HG02610 (cell line): ENCODE measurements at regions not wholly inside any gene's neighbourhood (a gene's known extent, or its start where the extent isn't known, plus 50 kb on each side); places are given as distances from the start of the nearest gene placed in this dataset.
"Not testable (repeated sequence)": the region's sequence is repeated elsewhere in the genome, so short reads cannot be mapped to it uniquely, and the experiment has no call there.

Experiments
- ATAC-seq: cut with Tn5 transposase; IDR thresholded peaks from one replicate; pipeline ENCODE4 v1.9.1; 2021; ENCODE audit warnings: mild to moderate bottlenecking, moderate library complexity; ENCODE audit not compliant: unreplicated experiment

DNA sequence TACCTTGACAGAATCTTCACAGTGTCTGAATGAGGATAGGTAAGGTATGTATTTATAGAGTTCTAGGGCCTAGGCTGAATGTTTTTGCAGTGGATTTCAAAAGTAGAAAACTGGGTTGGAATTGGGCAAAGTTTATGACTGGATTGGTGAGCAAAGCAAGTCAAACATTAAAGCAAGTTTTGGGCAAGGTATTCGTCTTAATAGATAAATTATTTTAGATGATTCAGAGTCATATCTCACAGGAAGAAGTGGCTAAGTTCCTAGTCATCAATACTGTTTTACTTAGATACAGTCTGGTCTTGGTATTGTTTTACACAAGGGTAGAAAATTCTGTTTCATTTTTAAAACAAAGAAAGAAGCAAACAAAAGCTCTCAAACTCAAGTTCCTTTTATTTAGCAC, 284.1 kb upstream of the EPHA7 start:
- ATAC-seq: no peak

DNA sequence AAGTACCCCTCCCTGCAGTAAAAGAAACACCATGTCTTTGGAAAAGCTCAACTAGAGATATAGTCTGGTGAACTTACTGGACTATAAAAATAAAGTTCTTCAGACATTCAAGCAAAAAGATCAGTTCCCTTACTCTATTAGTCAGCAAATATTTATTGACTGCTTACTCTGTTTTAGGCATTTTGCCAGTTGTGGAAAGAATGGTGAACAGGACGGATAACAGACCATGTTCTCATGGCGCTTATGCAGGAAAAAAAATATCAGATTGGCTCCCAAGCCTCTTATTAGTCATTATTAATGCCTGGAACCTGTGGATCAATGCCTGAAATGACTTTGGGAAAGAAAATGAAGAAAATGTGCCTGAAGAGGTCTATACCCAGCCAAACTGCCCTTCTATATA, 282.2 kb upstream of the EPHA7 start:
- no peak for ATAC-seq

DNA sequence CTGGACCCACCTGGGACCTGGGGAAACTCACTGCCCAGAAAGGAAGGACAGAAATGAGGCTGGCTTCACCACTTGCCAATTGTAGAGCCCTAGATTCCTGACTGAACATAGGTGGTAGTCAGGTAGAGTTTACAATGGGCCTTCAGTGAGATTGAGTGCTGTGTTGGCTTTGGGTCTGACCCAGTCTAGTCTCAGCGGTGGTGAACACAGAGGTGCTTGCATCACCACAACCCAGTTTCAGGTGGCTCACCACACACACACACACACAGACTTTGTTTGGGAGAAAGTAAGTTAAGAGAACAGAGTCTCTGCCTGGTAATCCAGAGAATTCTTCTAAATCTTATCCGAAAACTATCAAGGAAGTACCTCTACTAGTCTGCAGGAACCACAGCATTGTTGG, 266.1 kb upstream of the EPHA7 start:
- no peak for ATAC-seq

DNA sequence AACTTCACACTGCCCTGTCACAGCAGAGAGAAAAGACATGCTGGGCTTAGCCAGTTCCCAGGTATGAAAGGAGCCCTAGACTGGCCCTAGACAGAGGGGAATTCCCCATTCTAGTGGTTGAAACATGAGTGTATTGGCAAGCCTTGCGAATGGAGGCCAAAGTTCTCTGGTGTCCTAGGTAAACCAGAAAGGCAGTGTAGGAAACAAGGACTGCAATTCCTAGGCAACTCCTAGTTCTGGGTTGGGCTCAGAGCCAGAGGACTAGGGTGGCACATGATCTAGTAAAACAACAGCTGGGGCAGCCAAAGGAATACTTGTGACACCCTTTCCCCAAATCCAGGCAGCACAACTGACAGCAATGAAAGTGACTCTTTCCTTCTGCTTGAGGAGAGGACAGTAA, 265.0 kb upstream of the EPHA7 start:
- no peak for ATAC-seq

DNA sequence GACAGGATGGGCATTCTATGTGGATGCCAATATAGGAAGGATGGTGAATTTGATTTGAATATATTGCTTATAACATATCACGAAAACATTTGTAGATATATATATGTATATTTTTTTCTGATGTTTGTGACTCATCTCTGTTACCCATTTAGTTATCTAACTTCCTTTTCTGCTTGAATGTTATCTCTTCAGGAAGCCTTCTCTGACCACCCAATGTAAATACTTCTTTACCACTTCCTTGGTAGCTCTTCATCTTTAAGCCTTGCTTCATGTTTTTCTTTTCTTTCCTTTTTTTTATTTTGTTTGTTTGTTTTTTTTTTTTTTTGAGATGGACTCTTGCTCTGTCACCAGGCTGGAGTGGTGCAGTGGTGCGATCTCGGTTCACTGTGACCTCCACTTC, 260.5 kb upstream of the EPHA7 start:
- ATAC-seq: no peak

DNA sequence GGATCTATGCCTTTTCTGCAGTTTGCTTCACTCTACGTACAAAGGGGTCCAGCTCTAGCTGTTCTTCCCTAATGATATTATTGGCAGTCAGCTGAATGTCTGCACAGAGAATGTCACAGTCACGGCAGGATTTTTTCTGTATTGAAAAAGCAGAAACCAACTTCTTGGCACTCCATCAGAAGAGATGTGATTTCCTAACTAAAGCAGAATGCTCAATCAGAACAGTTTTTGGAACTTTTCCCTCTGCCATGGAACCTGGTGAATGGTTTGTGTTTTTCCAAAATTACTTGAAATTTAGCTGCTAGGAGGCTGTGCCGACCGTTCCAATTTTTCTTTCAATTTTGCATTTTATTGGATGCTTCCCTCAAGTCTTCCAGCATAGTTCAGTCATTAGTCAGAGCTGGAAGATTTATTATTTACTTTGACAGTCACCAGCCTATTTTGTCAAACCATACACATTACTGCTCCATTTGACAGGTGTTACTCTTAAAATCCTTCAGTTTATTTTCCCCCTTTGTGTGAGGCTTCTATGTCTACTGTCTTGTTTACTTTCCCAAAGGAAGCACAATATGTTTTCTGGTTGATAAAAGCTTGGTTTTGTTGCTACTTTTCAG, 259.6 kb upstream of the EPHA7 start:
- no peak for ATAC-seq

DNA sequence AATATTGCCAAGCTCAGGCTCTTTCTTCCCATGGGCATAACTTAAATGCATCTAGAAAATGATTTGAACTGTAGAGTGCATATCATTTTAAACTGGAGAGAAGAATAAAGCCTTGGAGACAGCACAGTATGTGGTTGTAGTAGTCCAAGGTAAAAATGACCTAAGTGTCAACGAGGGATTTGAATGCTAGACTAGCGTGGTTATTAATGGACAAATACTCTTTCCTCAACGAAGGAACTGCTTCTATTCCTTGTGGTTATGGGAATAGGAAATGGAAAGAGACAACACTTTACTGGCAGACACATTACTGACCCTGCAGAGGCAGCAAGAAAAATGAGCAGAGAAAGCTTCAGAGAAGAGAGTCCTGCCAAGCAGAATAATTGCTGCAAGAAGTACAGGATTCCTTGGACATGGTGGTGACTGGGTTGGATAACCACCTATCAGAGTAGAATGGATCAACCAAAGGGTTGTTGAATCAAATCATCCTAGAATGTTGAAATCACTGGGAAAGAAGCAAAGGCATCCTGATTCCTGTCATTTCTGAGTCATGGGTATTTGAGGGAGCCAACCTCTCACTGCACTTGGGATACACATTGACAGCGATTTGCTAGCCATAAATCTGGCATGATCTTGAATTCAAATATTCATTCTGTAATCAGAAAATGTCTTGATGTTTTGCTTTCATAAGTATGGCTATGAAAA, 258.1 kb upstream of the EPHA7 start:
- no peak for ATAC-seq

DNA sequence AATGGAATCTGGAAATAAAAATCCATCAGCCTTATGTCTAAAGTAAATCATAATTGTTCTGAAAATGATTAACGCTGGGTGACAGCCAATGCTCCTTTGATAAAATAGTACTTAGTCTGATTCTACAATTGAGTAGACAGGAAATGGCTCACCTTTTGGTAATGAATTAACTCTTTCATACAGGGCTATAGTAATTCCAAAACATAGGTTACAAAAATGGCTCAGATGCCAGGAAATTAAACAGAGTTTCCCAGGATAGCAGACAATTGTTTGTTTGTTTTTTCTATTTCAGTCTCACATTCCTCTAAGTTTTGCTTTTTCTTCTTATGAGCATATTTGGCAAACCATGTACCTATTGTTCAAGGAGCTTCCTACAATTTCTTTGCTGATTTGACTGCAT, 257.2 kb upstream of the EPHA7 start:
- no peak for ATAC-seq

DNA sequence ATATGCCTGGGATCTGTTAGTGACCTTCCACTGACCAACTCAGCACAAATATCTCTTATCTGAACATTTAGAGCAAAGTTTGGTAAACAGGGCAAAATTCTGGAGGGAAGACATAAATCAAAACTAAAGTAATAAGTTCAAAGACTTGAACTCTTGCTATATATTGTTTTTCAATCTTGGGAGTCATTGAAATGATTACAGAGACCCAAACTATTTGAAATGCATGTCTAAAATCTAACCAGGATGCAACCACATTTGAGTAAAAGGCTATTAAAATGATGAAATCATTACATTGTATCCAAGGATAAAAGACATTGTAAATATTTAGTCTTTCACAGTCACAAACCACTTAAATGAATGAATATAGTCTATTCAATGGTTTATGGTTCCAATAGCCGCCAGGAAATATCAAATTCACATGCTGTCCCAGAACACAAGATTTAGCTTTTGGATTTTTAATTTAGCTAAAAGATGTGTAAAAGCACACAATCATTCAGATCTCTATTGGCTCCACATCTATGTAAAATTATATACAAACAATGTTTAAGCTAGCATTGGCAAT, 256.6 kb upstream of the EPHA7 start:
- no peak for ATAC-seq

DNA sequence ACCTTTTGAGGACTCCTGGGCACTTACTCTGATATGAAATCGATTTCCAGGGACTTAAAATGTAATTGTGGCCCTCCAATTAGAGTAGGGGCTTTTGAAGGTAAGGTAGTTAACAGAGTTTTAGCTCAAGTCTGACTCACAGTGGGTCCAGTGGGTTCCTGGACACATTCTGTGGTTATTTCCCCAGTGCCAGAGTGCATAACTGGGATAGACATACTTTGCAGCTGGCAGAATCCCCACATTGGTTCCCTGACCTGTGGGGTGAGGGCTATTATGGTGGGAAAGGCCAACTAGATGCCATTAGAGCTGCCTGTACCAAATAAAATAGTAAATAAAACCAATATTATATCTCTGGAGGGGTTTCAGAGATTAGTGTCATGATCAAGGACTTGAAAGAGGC, 243.8 kb upstream of the EPHA7 start:
- no peak for ATAC-seq

DNA sequence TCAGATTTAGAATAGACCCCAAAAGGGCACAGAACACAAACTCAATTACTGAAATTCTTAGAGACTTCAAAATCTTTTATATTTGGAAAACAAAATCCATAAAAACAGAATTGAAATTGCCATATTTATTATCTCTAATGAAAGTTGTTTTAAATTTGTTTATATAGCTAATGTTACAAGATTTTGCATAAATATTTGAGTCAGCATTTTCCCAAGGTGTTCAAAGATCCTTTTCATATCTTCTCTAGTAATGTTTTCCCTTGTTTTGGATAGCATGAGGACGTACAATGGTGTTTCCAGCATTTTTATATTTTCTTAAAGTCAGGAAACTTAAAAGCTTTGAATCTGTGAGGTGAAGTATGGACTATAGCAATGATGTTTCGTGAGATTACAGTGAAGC, 235.2 kb upstream of the EPHA7 start:
- no peak for ATAC-seq

DNA sequence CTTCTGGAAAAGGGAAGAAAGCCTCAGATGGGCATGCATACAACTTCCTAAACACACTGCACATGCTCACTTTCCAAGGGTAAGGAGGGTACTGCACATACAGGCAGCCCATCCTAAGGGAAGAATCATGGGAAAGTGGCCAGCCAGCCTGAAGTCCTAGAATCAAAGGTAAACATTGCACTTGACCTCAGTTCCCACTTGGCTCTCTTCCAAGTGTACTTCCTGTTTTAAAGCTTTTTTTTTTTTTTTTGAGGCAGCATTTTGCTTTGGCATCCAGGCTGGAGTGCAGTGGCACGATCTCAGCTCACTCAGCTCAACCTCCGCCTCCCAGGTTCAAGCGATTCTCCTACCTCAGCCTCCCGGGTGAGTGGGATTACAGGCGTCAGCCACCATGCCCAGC, 225.3 kb upstream of the EPHA7 start:
- no peak for ATAC-seq

DNA sequence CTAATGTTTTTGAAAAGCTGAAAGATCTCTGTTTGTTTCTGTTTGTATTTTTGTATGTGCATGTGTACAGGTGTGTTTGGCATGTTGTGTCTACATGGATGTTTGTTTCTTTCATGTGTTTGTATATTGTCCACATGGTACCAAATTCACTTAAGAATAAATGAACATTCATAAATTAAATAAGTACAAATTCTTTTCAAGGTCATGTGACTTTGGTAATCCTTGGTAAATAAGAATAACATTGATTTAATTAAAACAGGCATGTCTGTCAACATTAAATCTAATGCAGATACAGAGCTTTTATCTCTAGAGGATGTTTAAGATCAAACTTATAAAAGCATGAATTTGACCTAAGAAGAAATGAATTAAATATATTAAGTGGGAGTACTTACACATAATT, 219.8 kb upstream of the EPHA7 start:
- no peak for ATAC-seq

DNA sequence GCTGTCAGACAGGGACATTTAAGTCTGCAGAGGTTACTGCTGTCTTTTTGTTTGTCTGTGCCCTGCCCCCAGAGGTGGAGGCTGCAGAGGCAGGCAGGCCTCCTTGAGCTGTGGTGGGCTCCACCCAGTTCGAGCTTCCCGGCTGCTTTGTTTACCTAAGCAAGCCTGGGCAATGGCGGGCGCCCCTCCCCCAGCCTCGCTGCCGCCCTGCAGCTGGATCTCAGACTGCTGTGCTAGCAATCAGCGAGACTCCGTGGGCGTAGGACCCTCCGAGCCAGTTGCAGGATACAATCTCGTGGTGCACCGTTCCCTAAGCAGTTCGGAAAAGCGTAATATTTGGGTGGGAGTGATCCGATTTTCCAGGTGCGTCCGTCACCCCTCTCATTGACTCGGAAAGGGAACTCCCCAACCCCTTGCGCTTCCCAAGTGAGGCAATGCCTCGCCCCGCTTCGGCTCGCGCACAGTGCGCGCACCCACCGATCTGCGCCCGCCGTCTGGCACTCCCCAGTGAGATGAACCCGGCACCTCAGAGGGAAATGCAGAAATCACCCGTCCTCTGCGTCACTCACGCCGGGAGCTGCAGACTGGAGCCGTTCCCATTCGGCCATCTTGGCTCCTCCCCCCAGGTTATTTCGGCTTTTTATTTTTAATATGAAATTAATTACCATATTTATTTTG, 217.8 kb upstream of the EPHA7 start:
- ATAC-seq: not testable (repeated sequence)

DNA sequence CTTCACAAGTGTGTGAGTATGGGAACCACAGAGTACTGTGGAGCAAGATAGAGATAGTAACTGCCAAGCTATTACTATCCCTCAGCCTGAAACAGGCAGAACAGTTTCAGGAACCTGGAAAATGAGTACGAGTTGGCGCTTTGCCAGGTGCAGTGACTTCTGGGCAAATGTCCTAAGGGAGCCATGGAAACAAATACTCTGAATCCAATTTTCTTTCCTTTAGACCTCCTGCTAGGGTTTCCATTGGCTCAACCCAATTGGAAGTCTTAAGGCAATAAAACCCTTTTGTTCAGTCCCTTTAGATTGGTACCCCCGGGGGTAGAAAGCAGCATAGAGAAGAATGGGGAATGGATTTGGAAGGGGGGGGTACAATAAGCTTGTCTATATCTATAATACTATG, 205.0 kb upstream of the EPHA7 start:
- ATAC-seq: no peak

DNA sequence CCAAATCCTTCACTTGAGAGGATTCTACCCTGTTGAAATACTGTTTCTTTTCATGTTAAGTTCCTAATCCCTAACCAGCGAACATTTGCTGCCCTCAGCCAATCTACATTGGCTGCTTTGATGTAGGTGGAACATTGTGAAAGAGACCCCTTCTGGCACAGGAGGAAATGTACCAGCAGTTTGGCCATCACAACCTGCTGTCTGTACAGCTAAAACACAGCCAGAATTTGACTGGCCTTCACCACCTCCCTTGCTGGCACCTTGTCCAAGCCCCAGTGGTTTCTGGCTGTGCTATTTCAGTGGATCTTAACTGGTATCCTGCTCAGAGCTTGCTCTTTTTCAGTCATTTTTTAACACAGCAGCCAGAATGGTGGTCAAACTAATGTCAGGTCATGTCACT, 202.1 kb upstream of the EPHA7 start:
- no peak for ATAC-seq

DNA sequence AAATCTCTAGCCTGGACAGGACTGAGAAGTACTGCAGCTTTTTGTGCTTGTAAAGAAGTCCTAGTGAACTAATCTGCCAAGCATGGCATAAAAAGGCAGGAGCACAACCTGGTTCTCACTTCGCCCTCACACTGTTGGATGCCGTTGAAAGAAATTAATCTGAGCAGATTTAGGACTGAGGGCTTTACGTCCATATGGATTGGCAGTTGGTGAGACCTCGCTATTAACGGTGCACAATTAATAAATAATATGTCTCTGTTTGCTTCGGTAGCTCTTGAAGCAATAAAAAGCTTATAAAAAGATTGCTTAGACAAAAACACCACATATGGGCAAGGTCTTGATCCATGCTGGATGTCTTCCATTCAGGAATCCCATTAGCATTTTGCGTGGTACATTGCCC, 185.6 kb upstream of the EPHA7 start:
- no peak for ATAC-seq

DNA sequence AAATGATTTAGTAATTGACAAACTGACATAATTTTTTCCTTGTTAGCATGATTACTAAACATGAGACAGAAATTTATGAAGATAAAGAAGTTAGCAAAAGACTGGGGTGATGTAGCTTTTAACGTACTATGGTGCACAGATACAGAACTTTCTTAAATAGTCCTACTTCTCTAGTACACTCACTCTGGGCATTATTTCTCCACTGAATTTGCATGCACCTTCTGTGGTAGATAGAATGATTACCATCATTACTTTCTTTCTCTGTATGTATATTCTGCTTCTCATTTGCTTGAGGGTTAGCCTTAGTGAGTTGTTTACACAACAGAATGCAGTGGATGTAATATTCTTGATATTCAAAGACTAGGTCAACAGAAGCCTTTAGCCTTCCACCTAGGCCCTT, 173.1 kb upstream of the EPHA7 start:
- ATAC-seq: no peak

DNA sequence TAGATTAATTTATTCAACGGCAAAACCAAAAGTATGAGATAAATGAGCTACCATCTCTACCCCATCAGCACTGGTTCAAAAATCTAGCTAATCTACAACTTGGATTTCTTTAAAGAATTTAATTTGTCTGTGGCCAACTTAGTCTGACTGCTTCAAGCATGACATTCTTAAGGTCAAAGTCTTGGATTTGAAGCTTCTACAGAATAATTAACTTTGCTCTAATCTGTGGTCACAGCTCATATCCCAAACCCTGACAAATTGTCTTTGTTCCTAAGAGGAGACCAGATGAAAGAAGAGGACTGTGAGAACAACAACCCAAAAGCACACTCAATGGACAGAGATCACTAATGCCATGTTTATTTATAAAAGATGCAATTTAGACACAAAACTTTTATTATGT, 166.9 kb upstream of the EPHA7 start:
- no peak for ATAC-seq

DNA sequence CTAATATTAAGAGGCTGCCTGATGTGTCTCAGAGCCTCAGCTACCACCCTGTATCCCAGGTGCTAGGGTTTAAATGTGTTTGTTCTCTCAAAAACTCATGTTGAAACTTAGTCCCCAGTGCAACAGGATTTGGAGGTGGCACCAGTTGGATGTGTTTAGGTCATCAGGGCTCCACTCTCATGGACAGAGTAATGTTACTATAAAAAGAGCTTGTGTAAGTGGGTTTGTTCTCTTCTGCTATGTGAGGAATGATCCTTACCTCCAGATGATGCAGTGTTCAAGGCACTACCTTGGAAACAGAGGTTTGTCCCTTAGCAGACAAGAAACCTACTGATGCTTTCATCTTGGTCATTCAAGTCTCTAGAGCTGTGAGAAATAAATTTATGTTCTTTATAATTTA, 164.9 kb upstream of the EPHA7 start:
- ATAC-seq: no peak

DNA sequence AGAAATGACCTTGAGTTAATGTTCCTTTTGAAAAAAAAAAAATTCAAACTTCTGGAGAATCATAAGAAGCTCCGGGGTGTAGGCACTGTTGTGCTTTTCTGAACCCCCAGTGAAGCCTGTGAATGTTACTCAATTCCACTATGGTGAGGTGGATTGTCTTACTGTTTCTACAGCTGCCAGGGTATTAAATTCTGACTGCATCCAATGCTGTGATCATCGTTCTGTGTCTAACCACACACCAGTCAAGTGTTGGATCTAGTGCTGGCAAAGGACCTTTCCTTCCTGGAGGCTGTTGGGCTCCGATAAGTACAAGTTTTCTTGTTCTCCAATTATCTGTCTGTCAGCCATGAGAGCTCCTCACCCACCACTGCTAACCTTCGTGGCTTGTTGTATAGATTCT, 162.0 kb upstream of the EPHA7 start:
- ATAC-seq: no peak

DNA sequence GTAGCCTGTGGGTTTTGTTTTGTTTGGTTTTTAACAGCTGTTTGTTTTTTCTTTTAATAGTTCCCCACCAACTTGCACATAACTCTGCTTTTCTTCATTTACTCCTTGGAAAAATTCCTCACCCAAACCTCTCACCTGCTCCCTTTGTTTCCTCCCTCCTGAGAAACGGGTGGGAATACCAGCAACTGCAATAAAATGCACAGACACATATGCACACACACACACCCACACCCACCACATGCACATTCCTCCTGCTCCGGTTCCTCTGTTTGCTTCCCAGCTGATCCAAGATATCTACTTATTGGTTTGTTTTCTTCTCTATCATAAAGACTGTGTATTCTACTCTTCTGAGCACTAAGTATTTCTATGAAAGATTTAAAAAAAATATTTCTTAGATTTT, 161.1 kb upstream of the EPHA7 start:
- ATAC-seq: no peak
